ENCODE measurements at regions not wholly inside any gene's neighbourhood (a gene's known extent, or its start where the extent isn't known, plus 50 kb on each side); places are given as distances from the start of the nearest gene placed in this dataset.

- no peak for DNase-seq
These were observed 469.1 kb upstream of the IRAK1BP1 start for GRCh38 chr6:78398292-78398691.

- DNase-seq, result no peak
These were observed 467.3 kb upstream of the IRAK1BP1 start for GRCh38 chr6:78400076-78400475.

GRCh38 chr6:78427386-78427785, 440.0 kb upstream of the IRAK1BP1 start:
- DNase-seq, result no peak

- no peak for DNase-seq
These were observed 436.8 kb upstream of the IRAK1BP1 start for GRCh38 chr6:78430521-78430920.

- no peak for DNase-seq
These were observed 431.7 kb upstream of the IRAK1BP1 start for GRCh38 chr6:78435671-78436070.

- DNase-seq, result no peak
These were observed 431.0 kb upstream of the IRAK1BP1 start for GRCh38 chr6:78436335-78436734.

- no peak for DNase-seq
These were observed 429.2 kb upstream of the IRAK1BP1 start for GRCh38 chr6:78438135-78438534.

GRCh38 chr6:78460711-78461110, 406.6 kb upstream of the IRAK1BP1 start:
- no peak for DNase-seq

GRCh38 chr6:78462728-78463127, 404.6 kb upstream of the IRAK1BP1 start:
- no peak for DNase-seq

GRCh38 chr6:78465059-78465634, 402.2 kb upstream of the IRAK1BP1 start:
- no peak for DNase-seq

GRCh38 chr6:78476561-78476960, 390.8 kb upstream of the IRAK1BP1 start:
- no peak for DNase-seq

GRCh38 chr6:78482801-78483552, 384.4 kb upstream of the IRAK1BP1 start:
- DNase-seq, result no peak

- DNase-seq, result no peak
These were observed 383.7 kb upstream of the IRAK1BP1 start for GRCh38 chr6:78483553-78484197.

GRCh38 chr6:78484198-78485064, 382.9 kb upstream of the IRAK1BP1 start:
- no peak for DNase-seq

GRCh38 chr6:78487401-78487800, 379.9 kb upstream of the IRAK1BP1 start:
- no peak for DNase-seq

GRCh38 chr6:78489874-78490273, 377.5 kb upstream of the IRAK1BP1 start:
- no peak for DNase-seq

GRCh38 chr6:78492351-78493017, 374.9 kb upstream of the IRAK1BP1 start:
- no peak for DNase-seq

GRCh38 chr6:78500299-78501089, 366.9 kb upstream of the IRAK1BP1 start:
- DNase-seq, result no peak

- no peak for DNase-seq
These were observed 364.9 kb upstream of the IRAK1BP1 start for GRCh38 chr6:78502386-78502887.

GRCh38 chr6:78505178-78505577, 362.2 kb upstream of the IRAK1BP1 start:
- DNase-seq, result no peak

- no peak for DNase-seq
These were observed 356.3 kb upstream of the IRAK1BP1 start for GRCh38 chr6:78511009-78511408.

- no peak for DNase-seq
These were observed 353.5 kb upstream of the IRAK1BP1 start for GRCh38 chr6:78513856-78514255.
